Left ventricle myocardium inferior (tissue), 1 donor: ENCODE measurements at regions not wholly inside any gene's neighbourhood (a gene's known extent, or its start where the extent isn't known, plus 50 kb on each side); places are given as distances from the start of the nearest gene placed in this dataset.

ENCODE experiments used
- DNase-seq: peaks from one replicate; pipeline ENCODE4 v3.0.0-alpha.2; 2020
- H3K27ac ChIP-seq: fragments of 200-600 bp; replicated peaks from 2 replicates; pipeline ENCODE4 v1.8.0; 2021
- H3K27me3 ChIP-seq: fragments of 200-600 bp; 2 replicates; pipeline ENCODE4 v1.8.0; 2021; ENCODE audit warnings: low read depth
- H3K36me3 ChIP-seq: fragments of 200-600 bp; 2 replicates; pipeline ENCODE4 v1.8.0; 2021
- H3K4me1 ChIP-seq: fragments of 200-600 bp; 2 replicates; pipeline ENCODE4 v1.8.0; 2021
- H3K4me3 ChIP-seq: fragments of 200-600 bp; 2 replicates; pipeline ENCODE4 v1.8.0; 2021; ENCODE audit warnings: mild to moderate bottlenecking, moderate library complexity
- H3K9me3 ChIP-seq: fragments of 200-600 bp; replicated peaks from 2 replicates; pipeline ENCODE4 v1.8.0; 2021
- CTCF ChIP-seq: fragments of 200-600 bp; IDR thresholded peaks from 2 replicates; pipeline ENCODE4 v1.8.0; 2021; ENCODE audit warnings: antibody characterized with exemption, mild to moderate bottlenecking, borderline replicate concordance
- intact Hi-C: fragments of 100-400 bp; cut with micrococcal nuclease; formaldehyde crosslinking; loops from one replicate; pipeline ENCODE4 v1.11.0; 2022
- donor health status: DM: no; HTN: yes; CAD: no; lungs with severe emphysema.

- Histone ChIP-seq H3K9me3 (no peaks in the 10 kb centered on the region), H3K27ac (no peak overlapping the region), H3K4me1 (no peaks in the 10 kb centered on the region), H3K36me3 (no peaks in the 10 kb centered on the region), H3K27me3 (no peaks in the 10 kb centered on the region), H3K4me3 (no peak overlapping the region)
- no peak for DNase-seq
- intact Hi-C loops: no loop called here
- no peak for TF ChIP-seq CTCF
These were observed 355.1 kb upstream of the PTBP2 start for GRCh38 chr1:96366516-96366915.

DNA sequence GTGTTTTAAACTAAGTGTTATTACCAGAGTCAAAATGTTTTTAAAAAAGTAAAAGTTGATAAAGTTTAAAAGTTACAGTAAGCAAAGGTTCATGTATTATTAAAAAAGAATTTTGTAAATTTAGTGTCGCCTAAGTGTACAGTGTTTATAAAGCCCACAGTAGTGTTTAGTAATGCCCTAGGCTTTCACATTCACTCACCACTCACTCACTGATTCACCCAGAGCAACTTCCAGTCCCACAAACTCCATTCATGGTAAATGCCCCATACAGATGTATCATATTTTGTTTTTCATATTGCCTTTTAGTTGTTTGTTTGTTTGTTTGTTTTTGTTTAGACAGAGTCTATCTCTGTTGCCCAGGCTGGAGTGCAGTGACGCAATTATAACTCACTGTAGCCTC, 353.8 kb upstream of the PTBP2 start:
- intact Hi-C loops: no loop called here
- TF ChIP-seq CTCF: no peak
- no peaks in the 10 kb centered on the region for H3K36me3 ChIP-seq
- no peaks in the 10 kb centered on the region for H3K4me1 ChIP-seq
- no peak overlapping the region for H3K27ac ChIP-seq
- no peaks in the 10 kb centered on the region for H3K9me3 ChIP-seq
- H3K27me3 ChIP-seq: no peaks in the 10 kb centered on the region
- DNase-seq: no peak
- H3K4me3 ChIP-seq: no peak overlapping the region

DNA sequence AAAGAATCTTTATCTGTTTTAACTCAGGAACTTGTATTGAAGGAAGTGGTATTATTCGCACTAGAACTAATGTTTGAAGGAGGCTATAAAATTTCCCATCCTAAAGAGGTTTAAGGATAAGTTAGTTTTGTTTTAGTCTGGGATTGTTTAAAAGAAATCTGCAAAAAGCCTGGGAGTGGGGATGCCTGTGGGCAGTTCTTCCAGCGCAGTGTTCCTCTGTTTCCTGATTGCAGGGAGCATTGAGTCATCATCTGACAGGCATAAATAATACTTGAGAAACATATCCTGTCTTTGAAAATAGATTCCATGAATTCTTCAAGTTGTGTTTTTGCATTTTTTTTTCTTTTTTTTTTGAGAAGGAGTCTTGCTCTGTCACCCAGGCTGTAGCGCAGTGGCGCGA, 350.8 kb upstream of the PTBP2 start:
- Histone ChIP-seq H3K4me3 (no peak overlapping the region), H3K4me1 (no peaks in the 10 kb centered on the region), H3K36me3 (no peaks in the 10 kb centered on the region), H3K27ac (no peak overlapping the region), H3K27me3 (no peaks in the 10 kb centered on the region), H3K9me3 (no peaks in the 10 kb centered on the region)
- TF ChIP-seq CTCF: no peak
- intact Hi-C loops: no loop called here
- no peak for DNase-seq

GRCh38 chr1:96372881-96373280, 348.7 kb upstream of the PTBP2 start:
- intact Hi-C loops: no loop called here
- no peak for DNase-seq
- Histone ChIP-seq H3K27ac (no peak overlapping the region), H3K4me1 (no peaks in the 10 kb centered on the region), H3K4me3 (no peak overlapping the region), H3K36me3 (no peaks in the 10 kb centered on the region), H3K27me3 (no peaks in the 10 kb centered on the region), H3K9me3 (no peaks in the 10 kb centered on the region)
- no peak for TF ChIP-seq CTCF

DNA sequence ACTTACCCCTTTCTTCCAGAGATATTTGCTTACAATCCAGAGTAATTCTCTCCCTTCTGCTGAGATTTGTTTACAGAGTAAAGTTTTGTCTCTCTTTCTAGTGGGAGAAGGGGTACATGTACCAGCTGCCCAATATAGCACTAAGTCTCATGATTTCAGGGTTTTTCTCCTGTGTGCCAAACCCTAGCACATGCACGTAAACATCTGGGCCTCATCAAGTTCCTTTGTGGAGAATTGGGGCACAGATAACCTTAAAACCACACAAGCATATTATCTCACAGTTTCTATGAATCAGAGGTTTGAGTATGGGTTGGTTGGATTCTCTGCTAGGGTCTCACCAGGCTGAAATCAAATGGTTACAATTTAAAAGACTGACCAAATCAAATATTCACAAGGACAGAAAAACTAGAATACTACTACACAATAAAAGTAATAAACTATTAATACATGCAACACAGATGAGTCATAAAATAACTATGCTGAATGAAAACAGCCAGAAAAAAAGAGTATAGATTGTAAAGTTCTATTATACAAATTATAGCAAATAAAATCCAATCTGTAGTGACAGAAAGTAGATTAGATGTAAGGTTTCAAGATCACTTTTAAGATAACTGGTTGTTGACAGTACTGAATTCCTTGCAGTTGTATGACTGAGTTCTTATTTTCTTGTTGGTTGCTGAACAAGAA, 347.4 kb upstream of the PTBP2 start:
- TF ChIP-seq CTCF: no peak
- intact Hi-C loops: no loop called here
- no peaks in the 10 kb centered on the region for H3K36me3 ChIP-seq

More for the DNA sequence above, 347.4 kb upstream of the PTBP2 start:
- Histone ChIP-seq H3K27ac (no peak overlapping the region), H3K9me3 (no peaks in the 10 kb centered on the region), H3K27me3 (no peaks in the 10 kb centered on the region), H3K4me3 (no peak overlapping the region), H3K4me1 (no peaks in the 10 kb centered on the region)
- DNase-seq: no peak
